Caki2 (cell line): ENCODE measurements at regions not wholly inside any gene's neighbourhood (a gene's known extent, or its start where the extent isn't known, plus 50 kb on each side); places are given as distances from the start of the nearest gene placed in this dataset.

Source experiments
- DNase-seq: peaks from one replicate; pipeline ENCODE4 v3.0.0-alpha.2; 2015; ENCODE audit warnings: low read depth
- in situ Hi-C: cut with HindIII; loops from 2 replicates; pipeline ENCODE4 v1.10.0; 2016; ENCODE audit warnings: low sequenced_read_pairs, low pct_unique_long_range_greater_than_20kb, mixed read lengths

GRCh38 chr1:87719658-87720057 lies 391.0 kb downstream of the LMO4 start:
- in situ Hi-C loops, result no loop called here
- no peak for DNase-seq

- DNase-seq, result no peak
- in situ Hi-C loops, result no loop called here
These were observed 391.9 kb downstream of the LMO4 start for GRCh38 chr1:87720561-87720960.

- in situ Hi-C loops, result no loop called here
- DNase-seq, result no peak
These were observed 394.5 kb downstream of the LMO4 start for GRCh38 chr1:87723193-87723592.

GRCh38 chr1:87728169-87728568 lies 399.5 kb downstream of the LMO4 start:
- no peak for DNase-seq
- in situ Hi-C loops, result no loop called here

- in situ Hi-C loops, result no loop called here
- no peak for DNase-seq
These were observed 401.9 kb downstream of the LMO4 start for GRCh38 chr1:87730274-87731216.

- in situ Hi-C loops, result no loop called here
- DNase-seq, result no peak
These were observed 404.7 kb downstream of the LMO4 start for GRCh38 chr1:87733386-87733785.

GRCh38 chr1:87735750-87736149 lies 407.1 kb downstream of the LMO4 start:
- no peak for DNase-seq
- in situ Hi-C loops, result no loop called here

- no peak for DNase-seq
These were observed 410.5 kb downstream of the LMO4 start for GRCh38 chr1:87739141-87739540.

GRCh38 chr1:87739704-87740103 lies 411.0 kb downstream of the LMO4 start:
- in situ Hi-C loops, result no loop called here

More at GRCh38 chr1:87739141-87739540, 410.5 kb downstream of the LMO4 start:
- in situ Hi-C loops, result no loop called here

GRCh38 chr1:87743256-87743655 lies 414.6 kb downstream of the LMO4 start:
- DNase-seq, result no peak
- in situ Hi-C loops, result no loop called here

More at GRCh38 chr1:87739704-87740103, 411.0 kb downstream of the LMO4 start:
- no peak for DNase-seq

- no peak for DNase-seq
- in situ Hi-C loops, result no loop called here
These were observed 415.4 kb downstream of the LMO4 start for GRCh38 chr1:87744056-87744455.

GRCh38 chr1:87744763-87745162 lies 416.1 kb downstream of the LMO4 start:
- in situ Hi-C loops, result no loop called here
- DNase-seq, result no peak

GRCh38 chr1:87753366-87753765 lies 424.7 kb downstream of the LMO4 start:
- DNase-seq, result no peak
- in situ Hi-C loops, result no loop called here

GRCh38 chr1:87754139-87754538 lies 425.5 kb downstream of the LMO4 start:
- DNase-seq, result no peak
- in situ Hi-C loops, result no loop called here

- no peak for DNase-seq
- in situ Hi-C loops, result no loop called here
These were observed 429.0 kb downstream of the LMO4 start for GRCh38 chr1:87757676-87758075.

GRCh38 chr1:87759421-87760087 lies 430.9 kb downstream of the LMO4 start:
- in situ Hi-C loops, result no loop called here
- DNase-seq, result no peak

- DNase-seq, result no peak
- in situ Hi-C loops, result no loop called here
These were observed 431.5 kb downstream of the LMO4 start for GRCh38 chr1:87760155-87760554.

- no peak for DNase-seq
- in situ Hi-C loops, result no loop called here
These were observed 432.0 kb downstream of the LMO4 start for GRCh38 chr1:87760654-87761053.

GRCh38 chr1:87763483-87763882 lies 434.8 kb downstream of the LMO4 start:
- in situ Hi-C loops, result no loop called here
- DNase-seq, result no peak
